NCI-H128 (cell line): ENCODE measurements at regions not wholly inside any gene's neighbourhood (a gene's known extent, or its start where the extent isn't known, plus 50 kb on each side); places are given as distances from the start of the nearest gene placed in this dataset.
"Not testable (repeated sequence)": the region's sequence is repeated elsewhere in the genome, so short reads cannot be mapped to it uniquely, and the experiment has no call there.

Experiments
- DNase-seq: peaks from one replicate; lab custom pipeline; 2025; ENCODE audit not compliant: unreplicated experiment; lab: John Stamatoyannopoulos, UW

- DNase-seq = no peak
These were observed 115.3 kb downstream of the LTN1 start for GRCh38 chr21:28877318-28877884.

- DNase-seq = no peak
These were observed 117.6 kb downstream of the LTN1 start for GRCh38 chr21:28875078-28875477.

- DNase-seq = no peak
These were observed 120.5 kb downstream of the LTN1 start for GRCh38 chr21:28872218-28872617.

GRCh38 chr21:28871388-28872010 is 121.2 kb downstream of the LTN1 start:
- DNase-seq = no peak

GRCh38 chr21:28867401-28867800 is 125.3 kb downstream of the LTN1 start:
- no peak for DNase-seq

- DNase-seq = no peak
These were observed 127.0 kb downstream of the LTN1 start for GRCh38 chr21:28865488-28866186.

GRCh38 chr21:28858424-28858823 is 134.3 kb downstream of the LTN1 start:
- no peak for DNase-seq

- no peak for DNase-seq
These were observed 134.9 kb downstream of the LTN1 start for GRCh38 chr21:28857752-28858151.

GRCh38 chr21:28856588-28857250 is 136.0 kb downstream of the LTN1 start:
- DNase-seq = no peak

GRCh38 chr21:28852706-28853105 is 140.0 kb downstream of the LTN1 start:
- DNase-seq = no peak

- no peak for DNase-seq
These were observed 141.0 kb downstream of the LTN1 start for GRCh38 chr21:28851645-28852044.

- not testable (repeated sequence) for DNase-seq
These were observed 153.4 kb downstream of the LTN1 start for GRCh38 chr21:28839237-28839636.

- not testable (repeated sequence) for DNase-seq
These were observed 155.3 kb downstream of the LTN1 start for GRCh38 chr21:28837426-28837825.

- DNase-seq = not testable (repeated sequence)
These were observed 156.1 kb downstream of the LTN1 start for GRCh38 chr21:28836588-28836987.

- no peak for DNase-seq
These were observed 158.1 kb downstream of the LTN1 start for GRCh38 chr21:28834335-28835238.

- no peak for DNase-seq
These were observed 159.1 kb downstream of the LTN1 start for GRCh38 chr21:28833609-28834008.

GRCh38 chr21:28833182-28833581 is 159.5 kb downstream of the LTN1 start:
- DNase-seq = no peak

GRCh38 chr21:28832715-28833061 is 160.0 kb downstream of the LTN1 start:
- no peak for DNase-seq

GRCh38 chr21:28832013-28832714 is 160.5 kb downstream of the LTN1 start:
- DNase-seq = no peak

GRCh38 chr21:28828981-28829380 is 163.7 kb downstream of the LTN1 start:
- DNase-seq = no peak
